HG03575 (cell line): ENCODE measurements at regions not wholly inside any gene's neighbourhood (a gene's known extent, or its start where the extent isn't known, plus 50 kb on each side); places are given as distances from the start of the nearest gene placed in this dataset.
A peak's percentile ranks its signal among the peaks of the same experiment; 100 is the strongest.

Source experiments
- ATAC-seq: cut with Tn5 transposase; IDR thresholded peaks from one replicate; pipeline ENCODE4 v1.9.1; 2021; ENCODE audit not compliant: unreplicated experiment, insufficient number of reproducible peaks, low FRiP score; ENCODE audit errors: extremely low read depth

GRCh38 chr13:53856573-53857195, 828.1 kb downstream of the OLFM4 start:
- ATAC-seq = no peak

- no peak for ATAC-seq
Measured at GRCh38 chr13:53863520-53863919, 834.9 kb downstream of the OLFM4 start.

- ATAC-seq = no peak
Measured at GRCh38 chr13:53873558-53873957, 844.9 kb downstream of the OLFM4 start.

GRCh38 chr13:53878861-53879260, 850.2 kb downstream of the OLFM4 start:
- no peak for ATAC-seq

GRCh38 chr13:53885997-53886396, 857.4 kb downstream of the OLFM4 start:
- ATAC-seq = no peak

GRCh38 chr13:53890696-53891095, 862.1 kb downstream of the OLFM4 start:
- ATAC-seq = no peak

GRCh38 chr13:53901593-53901992, 873.0 kb downstream of the OLFM4 start:
- ATAC-seq = peak; percentile 76

GRCh38 chr13:53907891-53908290, 879.3 kb downstream of the OLFM4 start:
- no peak for ATAC-seq

GRCh38 chr13:53920916-53921315, 892.3 kb downstream of the OLFM4 start:
- ATAC-seq = no peak

GRCh38 chr13:53921473-53921872, 892.9 kb downstream of the OLFM4 start:
- ATAC-seq = no peak

- no peak for ATAC-seq
Measured at GRCh38 chr13:53941588-53942190, 913.1 kb downstream of the OLFM4 start.

- ATAC-seq = no peak
Measured at GRCh38 chr13:53946500-53946899, 917.9 kb downstream of the OLFM4 start.

- ATAC-seq = no peak
Measured at GRCh38 chr13:53953183-53953582, 924.6 kb downstream of the OLFM4 start.
